Dermis microvascular lymphatic vessel endothelial cell (primary cell): ENCODE measurements at regions not wholly inside any gene's neighbourhood (a gene's known extent, or its start where the extent isn't known, plus 50 kb on each side); places are given as distances from the start of the nearest gene placed in this dataset.

Source experiments
- DNase-seq, 2 donors: peaks; one replicate each; pipeline versions ENCODE4 v3.0.0 to v3.0.0-alpha.2; 2010; ENCODE audit warnings: low read depth in 2 of 2

DNA sequence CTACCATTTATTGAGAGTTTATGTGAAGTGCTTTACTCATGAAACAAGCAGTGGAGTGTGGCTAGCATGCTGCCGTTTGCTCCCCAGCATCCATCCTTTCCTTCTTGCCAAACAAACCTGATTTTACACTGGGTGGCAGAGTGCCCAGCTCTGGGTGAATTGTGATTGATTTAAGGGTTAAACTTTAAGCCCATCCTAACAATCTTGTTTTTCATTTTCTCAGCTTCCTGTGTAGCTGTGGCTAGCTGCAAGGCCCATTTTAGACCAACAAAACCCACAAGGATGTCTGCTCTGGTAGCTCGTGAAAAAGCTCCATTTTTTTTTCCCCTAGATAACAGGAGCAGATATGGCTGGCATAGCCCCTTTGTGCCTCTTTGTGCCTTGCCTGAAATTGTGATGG lies 77.7 kb upstream of the KCNG1 start:
- DNase-seq, result no peak

DNA sequence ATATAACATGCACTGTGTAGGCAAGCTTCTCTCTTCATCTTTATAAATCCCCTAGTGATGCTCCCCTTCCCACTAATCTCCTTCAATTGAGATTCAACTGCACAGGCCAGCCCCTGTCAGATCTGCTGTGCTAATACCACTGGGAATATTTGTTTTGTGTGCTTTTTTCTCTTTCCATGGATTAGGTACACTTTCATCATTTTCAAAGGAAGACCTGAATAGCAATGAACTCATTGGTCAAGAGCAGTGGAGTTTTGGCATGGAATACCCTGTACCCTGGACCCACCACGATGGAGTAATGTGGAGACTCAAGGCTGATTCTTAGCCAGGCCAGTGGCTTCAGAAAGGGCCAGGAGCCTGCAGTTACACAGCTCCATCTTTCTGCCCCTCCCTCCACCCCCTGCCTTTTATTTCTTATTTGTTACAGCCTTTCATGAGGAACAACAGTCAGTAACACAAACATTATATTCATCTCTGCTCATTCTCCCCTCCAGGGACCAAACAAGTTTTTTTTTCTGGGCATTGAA lies 75.4 kb upstream of the KCNG1 start:
- no peak for DNase-seq

DNA sequence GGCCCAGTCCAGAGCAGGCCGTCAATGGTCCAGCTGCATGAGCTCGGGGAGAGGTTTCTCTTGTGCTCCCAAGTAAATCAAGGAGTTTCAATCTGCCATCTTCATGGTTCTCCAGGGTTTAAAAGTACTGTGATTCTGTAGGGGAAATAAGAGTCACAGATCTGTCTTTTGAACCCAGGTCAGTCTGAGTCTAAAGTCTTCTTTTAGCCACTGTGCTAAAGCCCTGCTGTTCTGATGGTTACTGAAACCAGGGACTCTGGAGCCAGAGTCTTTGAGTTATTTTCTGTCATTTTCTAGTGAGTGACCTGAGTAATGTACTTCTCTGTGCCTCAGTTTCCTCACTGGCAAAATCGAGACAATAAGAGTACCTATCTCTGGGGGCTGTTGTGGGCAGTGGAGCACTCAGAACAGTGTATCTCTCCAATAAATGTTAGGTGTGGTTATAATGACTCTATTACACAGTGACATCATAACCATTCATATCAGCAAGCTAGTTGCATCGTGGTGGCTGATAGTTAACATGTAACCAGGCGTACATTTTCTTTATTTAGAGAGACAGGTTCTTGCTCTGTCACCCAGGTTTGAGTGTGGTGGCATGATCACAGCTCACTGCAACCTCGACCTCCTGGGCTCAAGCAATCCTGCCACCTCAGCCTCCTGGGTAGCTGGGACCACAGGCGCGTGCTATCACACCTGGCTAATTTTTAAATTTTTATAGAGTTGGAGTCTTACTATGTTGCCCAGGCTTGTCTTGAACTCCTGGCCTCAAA lies 74.6 kb upstream of the KCNG1 start:
- no peak for DNase-seq

DNA sequence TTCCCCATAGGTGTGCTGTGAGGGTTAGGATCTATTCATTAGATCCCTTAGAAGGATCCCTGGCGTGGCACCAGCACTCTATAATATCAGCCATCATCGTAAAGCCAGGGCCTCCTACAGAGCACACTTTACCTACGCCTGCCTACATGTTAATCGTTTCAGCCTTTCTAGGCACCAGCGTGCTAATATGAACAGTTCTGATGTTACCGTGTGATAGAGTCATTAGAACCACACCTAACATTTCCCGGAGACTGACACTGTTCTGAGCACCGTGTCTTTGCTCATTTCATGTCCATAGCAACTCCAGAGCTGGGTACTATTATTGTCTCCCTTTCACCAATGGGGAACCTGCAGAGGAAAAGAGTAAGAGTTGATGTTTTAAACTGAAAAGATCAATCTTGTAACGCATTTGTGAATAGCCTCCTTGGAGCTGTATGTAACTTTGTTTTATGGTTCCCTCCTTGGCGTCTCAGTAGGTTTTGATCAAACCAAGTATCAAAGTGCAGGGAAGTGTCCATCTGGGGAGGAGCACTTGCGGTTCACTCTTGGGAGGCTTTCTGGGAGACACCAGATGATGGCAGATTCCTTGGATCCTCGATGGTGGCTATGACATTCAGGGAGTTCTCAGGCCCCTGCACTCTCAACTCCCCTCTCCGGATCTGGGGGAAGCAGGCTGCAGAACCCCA lies 73.8 kb upstream of the KCNG1 start:
- DNase-seq, result no peak

DNA sequence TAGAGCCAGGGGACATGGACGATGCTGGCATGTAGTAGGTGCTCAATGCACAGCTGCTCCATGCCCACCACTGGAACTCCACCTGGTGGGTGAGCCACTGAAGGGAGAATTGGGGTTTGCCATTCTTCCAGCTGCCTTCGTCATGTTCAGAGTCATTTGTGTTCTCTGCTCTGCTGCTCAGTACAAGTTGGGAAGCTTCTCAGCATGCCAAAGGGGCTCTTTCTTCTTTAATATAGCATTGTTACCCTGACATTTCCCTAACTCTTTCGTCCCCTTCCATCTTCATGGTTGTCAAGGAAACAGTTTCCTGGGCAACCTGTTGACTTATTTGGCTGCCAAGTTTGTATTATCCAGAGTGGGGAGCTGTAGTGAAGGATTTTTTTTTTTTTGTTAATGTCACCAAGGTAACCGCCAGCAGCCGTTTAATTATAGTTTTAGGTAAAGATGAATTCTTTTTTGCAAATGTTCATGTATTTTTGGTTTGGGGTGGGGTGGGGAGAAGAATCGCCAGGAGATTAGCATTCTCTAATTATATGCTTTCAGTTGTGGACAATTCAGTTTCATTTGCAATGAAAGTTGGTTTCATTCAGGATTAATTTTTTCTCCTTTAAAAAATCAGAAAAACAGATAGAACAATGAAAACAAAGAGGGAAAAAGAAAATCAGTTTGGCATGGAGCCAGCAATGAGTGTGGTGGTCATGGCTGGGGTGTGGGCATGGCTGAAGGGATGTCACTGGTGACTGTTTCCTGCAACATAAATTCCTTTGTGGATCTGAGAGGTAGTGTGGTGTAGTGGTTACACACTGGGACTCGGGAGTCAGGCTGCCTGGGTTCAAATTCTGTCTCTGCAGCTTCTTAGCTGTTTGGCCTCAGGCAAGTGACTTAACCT lies 73.0 kb upstream of the KCNG1 start:
- DNase-seq, result no peak

DNA sequence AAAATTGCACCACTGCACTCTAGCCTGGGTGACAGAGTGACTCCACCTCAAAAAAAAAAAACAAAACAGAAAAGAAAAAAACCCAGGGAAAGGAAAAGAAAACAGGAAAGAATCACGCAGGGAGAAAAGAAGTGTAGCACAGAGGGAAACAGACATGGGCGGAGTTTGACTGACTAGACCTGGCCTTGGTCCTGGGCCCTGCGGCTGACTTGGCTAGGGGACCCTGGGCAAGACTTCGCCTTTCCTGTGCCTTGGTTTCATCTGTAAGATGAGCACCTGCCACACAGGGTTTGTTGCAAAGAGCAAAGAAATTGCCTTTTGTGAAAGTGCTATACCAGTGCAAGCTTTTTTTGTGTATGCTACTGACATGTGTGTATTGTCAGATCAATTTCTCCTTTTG lies 71.3 kb upstream of the KCNG1 start:
- no peak for DNase-seq

DNA sequence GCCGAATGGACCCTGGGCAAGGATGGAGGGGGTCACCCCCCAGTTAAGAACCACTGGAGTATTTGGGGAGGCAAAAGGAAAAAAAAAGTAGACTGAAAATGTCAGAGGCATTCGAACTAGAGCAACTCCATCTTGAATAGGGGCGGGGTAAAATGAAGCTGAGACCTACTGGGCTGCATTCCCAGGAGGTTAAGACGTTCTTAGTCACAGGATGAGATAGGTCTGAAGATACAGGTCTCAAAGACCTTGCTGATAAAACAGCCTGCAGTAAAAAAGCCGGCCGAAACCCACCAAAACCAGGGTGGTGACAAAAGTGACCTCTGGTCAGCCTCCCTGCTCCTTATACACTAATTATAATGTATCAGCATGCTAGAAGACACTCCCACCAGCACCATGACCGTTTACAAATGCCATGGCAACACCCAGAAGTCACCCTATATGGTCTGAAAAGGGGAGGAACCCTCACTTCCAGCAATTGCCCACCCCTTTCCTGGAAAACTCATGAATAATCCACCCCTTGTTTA lies 70.4 kb upstream of the KCNG1 start:
- DNase-seq, result no peak

DNA sequence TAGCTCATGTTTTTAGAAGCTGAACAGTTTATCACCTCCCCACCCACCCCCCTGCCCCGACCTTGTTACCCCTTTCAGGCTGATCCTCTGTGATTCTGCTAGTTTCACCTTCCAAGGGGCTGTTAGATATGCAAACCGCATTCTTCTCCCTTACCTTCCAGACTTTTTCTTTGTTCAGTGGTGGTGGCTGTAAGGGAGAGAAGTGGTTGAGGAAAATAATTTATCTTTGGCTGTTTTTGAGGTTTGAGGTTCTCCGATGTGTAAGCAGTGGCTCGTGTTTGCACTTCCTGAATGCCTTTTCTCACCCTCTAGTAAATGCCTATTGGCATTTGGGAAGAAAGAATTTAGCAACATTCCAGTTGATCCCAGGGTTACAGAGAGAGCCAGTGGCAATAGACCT lies 69.4 kb upstream of the KCNG1 start:
- no peak for DNase-seq

DNA sequence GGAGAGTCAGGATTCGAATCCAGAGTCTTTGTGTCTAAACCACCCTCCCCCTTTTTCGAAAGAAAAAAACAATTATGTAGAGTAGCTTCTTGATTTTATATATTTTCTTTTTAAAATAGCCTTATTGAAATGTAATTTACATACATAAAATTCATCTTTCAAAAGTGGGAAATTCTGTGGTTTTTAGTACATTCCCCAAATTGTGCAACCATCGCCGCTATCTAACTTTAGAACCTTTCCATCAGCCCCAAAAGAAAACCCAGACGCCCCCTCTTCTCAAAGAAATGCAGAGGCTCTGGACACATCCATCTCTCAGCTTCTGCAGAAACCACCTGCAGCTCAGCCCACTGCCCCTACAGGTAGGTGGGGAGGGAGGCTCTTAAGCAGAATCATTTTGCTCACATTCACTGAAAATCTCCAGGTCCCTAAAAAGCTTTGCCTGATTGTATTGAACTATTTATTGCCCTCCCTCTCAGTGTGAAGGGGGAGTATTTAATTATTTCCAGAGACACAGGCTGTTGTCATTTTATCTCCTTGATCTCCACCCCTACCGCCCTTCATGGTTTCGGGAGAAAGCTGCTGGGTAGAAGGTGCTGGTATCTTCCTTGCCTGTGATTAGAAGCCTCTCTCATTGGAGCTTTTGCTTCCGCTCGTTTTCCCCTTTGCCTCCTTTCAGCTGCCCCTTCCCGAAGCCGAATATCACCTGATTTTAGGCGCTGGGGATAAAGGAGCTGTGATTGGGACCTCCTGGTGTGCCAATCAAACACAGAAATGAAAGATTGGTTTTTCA lies 68.7 kb upstream of the KCNG1 start:
- no peak for DNase-seq

DNA sequence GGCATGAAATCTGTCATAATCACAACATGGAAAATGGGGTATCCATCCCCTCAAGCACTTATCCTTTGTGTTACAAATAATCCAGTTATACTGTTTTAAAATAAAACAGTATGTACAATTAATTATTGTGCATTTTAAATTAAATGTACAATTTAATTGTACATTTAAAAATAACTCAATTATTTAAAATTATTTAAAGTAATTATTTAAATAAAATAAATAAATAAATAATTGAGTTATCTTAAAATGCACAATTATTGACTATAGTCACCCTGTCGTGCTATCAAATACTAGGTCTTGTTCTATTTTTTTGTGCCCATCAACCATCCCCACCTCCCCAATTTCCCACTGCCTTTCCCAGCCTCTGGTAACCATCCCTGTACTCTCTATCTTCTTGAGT lies 66.9 kb upstream of the KCNG1 start:
- no peak for DNase-seq

DNA sequence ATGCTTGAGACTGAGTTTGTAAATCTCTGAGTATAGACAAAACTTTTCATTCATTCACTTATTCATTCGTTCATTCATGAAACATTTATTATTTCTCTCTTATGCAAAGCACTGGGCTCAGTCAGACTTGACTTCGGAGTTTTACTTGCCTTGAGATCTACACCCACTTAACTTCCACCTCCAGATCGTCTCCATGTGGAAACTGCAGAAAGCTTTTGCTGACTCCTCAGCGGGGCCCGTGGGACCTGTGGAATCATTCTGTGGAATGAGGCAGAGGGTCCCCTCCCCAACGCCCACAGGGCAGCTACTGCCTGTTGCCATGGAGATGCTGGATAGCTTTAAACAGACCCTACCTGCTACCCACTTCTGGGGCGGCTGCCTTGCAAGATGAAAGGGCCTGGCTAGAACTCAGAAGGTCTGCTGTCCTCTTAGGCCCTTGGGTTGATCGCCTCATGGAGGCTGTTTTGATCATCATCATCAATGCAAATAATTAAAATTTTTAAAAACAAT lies 66.4 kb upstream of the KCNG1 start:
- DNase-seq, result no peak

DNA sequence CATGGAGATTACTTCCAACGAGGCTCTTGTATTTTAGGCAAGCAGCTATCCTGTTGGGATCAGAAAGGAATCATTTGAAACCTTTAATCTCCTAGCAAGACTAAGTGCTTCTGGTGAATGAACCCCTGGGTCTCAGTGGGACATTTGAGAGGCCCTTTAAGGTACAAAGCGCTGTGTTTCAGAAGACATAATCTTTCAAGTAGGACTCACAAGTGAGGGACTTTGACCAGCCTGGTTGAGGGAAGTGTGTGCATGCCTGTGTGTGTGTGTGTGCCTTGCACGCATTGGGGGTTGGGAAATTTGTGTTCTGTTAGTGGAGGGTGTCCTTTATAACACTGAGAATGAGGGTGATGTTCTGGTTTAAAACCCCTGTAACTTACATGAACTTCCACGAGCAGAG lies 64.4 kb upstream of the KCNG1 start:
- no peak for DNase-seq

DNA sequence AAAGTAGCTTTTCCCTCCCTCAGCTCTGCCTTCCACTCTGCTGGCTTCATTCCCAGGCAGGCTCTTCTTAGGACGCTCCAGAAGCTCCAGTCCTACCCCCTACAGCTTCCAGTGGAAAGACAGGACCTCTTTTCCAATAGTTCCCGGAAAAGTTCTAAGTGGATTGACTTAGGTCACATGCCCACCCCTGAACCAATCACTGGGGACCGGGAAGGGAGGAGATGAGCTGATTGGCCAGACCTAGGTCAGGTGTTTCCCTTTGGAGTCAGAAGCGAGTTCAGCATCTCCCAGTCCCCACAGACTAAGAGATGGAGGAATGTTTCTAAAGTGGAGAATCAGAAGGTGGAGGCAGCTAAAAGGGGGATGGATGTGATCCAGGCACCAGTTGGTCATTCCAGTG lies 62.9 kb upstream of the KCNG1 start:
- no peak for DNase-seq

DNA sequence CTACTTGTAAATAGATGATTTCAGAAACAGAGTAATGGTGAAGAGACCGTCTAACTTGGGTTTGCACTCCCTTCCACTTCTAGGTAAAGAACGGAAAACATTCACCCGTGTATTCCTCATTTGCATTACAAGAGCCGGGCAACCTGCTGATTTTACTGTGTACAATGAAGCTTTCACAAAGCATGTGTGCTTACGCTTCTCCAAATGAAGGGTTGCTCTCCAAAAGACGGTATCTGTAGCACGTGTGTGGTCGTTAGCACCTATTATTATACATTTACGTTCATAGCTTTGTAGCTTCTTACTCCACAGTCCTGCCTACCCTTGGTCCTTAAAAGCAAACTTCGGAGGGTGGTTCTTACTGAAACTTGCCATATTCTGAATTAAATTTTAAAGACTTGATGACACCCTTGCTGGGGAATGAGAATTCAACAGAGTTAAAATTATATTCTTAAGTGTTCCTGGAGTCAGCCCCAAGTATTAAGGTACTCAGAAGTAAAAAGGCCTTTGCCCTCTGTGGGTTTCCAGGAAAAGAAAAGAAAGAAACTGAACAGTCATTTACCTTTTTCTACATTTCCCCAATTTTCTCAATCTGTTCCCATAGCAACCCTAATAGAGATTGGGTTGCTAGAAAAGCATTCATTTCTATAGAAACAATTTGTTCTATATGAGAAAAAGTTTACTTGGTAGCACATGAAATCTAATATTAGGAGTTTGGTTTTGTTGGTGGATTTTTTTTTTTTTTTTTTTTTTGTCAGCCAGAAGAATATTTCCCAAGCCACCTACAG lies 61.9 kb upstream of the KCNG1 start:
- no peak for DNase-seq

DNA sequence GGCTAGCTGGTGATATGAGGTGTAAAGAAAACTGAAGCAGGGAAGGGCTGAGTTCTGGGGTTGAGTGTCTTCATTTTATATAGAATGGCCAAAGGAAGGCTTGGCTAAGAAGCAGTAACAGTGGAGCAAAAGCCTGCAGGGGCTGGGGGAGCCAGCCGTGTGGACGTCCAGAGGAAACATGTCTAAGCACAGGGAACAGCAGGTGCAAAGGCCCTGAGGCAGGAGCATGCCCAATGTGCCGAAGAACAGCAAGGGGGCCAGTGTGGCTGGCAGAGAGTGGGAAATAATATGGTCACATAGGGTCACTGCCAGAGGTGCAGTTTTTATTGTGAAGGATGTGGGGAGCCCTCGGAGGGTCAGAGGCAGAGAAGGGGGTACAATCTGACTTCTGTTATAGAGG lies 60.5 kb upstream of the KCNG1 start:
- DNase-seq, result no peak

DNA sequence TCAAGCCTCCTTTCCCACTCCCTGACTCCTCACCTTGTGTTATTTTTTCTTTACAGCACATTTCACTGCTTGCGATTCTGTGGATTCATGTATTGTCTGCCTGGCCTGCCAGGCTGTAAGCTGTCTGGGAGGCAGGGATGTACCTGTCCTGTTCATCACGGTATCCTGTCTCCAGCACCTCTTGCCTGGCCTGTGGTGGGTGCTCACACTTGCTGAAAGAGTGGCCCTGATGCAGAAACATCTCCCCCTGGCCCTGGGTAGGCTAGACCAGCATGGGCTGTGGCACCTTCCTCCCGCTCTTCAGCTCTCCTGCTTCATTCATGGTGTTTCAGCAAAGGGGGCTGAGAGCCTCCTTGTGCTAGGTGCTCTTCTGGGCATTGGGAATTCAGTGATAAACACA lies 60.1 kb upstream of the KCNG1 start:
- DNase-seq, result no peak

DNA sequence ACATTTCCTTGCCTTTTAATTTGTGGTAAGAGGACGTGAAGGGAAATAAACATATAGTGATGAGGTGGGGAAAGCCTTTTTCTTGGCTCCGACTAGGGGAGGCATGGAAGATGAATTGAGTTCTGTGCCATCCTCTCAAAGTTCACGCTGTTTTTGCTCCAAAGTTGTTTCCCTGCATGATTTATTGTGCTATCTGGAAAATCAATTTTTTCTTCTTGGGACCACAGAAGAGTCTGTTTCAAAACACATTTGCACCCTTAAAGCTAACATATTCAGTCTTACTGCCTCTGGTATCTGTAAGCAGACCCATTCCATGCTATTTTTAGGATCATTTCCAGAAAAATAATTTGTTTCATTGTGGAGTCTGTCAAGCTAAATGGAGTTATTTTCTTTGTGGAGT lies 57.6 kb upstream of the KCNG1 start:
- no peak for DNase-seq

DNA sequence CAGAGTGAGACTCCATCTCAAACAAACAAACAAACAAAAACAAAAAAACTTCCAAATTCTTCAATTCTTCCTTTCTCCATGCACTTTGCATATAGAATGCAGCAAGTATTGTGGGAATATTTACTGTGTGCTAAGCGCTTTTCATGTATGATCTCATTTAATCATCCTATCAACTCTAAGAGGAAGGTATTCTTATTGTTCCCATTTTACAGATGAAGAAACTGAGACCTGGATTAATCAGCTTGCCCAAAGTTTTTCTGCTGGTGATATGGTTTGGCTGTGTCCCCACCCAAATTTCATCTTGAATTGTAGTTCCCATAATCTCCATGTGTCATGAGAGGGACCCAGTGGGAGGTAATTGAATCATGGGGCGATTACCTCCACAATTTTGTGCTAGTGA lies 56.6 kb upstream of the KCNG1 start:
- no peak for DNase-seq

DNA sequence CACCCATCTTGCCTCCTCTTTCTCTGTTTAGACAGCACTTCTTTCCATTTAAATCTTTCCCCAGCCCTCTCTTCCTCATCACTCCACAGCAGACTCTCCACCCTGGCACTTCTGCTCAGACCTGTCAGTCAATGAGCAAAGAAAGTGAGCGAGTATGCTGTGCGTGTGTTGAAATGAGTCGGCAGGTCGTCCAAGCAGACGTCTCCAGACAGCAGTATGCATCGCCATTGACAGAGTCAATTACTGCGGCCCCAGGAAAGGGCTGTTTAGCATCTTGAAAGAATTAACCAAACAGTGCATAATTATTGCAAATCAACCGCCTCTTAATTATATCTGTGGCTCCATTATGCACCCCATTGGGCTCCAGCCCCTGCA lies 54.8 kb upstream of the KCNG1 start:
- no peak for DNase-seq
